Adrenal gland (tissue), 9 donors: ENCODE measurements at regions not wholly inside any gene's neighbourhood (a gene's known extent, or its start where the extent isn't known, plus 50 kb on each side); places are given as distances from the start of the nearest gene placed in this dataset.

ENCODE experiments used
- DNase-seq, 7 donors: peaks; one replicate each; pipeline ENCODE4 v3.0.0-alpha.2; 2019 to 2020
- H3K27ac ChIP-seq, 5 donors: fragments of 200-600 bp; sonication (generic) in 4 of 5; 1 replicate in 3 of 5; 2 replicates in 2 of 5; pipeline versions ENCODE4 v1.5.1 to v1.8.0; 2016 to 2020; ENCODE audit warnings: mild to moderate bottlenecking in 1 of 5
- H3K27me3 ChIP-seq: fragments of 200-600 bp; 2 replicates; pipeline ENCODE4 v1.8.0; 2021
- H3K36me3 ChIP-seq, 2 donors: fragments of 200-600 bp; replicated peaks in 1 of 2; 1 replicate in 1 of 2; 2 replicates in 1 of 2; pipeline versions ENCODE4 v1.5.1 to v1.8.0; 2018 to 2022
- H3K4me1 ChIP-seq, 2 donors: fragments of 200-600 bp; replicated peaks in 1 of 2; 1 replicate in 1 of 2; 2 replicates in 1 of 2; pipeline versions ENCODE4 v1.5.1 to v1.8.0; 2018 to 2021
- H3K4me3 ChIP-seq, 4 donors: fragments of 200-600 bp; sonication (generic) in 3 of 4; one replicate each; pipeline ENCODE4 v1.5.1; 2016 to 2018
- H3K9me3 ChIP-seq, 3 donors: fragments of 200-600 bp; sonication (generic) in 1 of 3; replicated peaks in 1 of 3; 1 replicate in 2 of 3; 2 replicates in 1 of 3; pipeline versions ENCODE4 v1.5.1 to v1.8.0; 2016 to 2021
- POLR2A ChIP-seq, 2 donors: fragments of 450-650 bp; IDR thresholded peaks; one replicate each; pipeline ENCODE4 v1.6.1; 2017; ENCODE audit warnings: antibody characterized with exemption in 2 of 2, mild to moderate bottlenecking in 2 of 2, moderate library complexity in 1 of 2
- WGBS, 4 donors: extraction: QIAGEN DNeasy Blood & Tissue Kit in 2 of 4; methylation state at CpG; one replicate each; pipeline versions ENCODE4 v1.1.5 to v1.1.7; 2013 to 2017; 5-methylcytosine and 5-hydroxymethylcytosine counted together
- intact Hi-C, 2 donors: fragments of 100-400 bp; cut with DNase I; formaldehyde crosslinking; loops; one replicate each; pipeline versions ENCODE4 v1.14.1 to v1.15.0; 2022 to 2023
- TF ChIP-seq, protein P1 (sequence below), 6 experiments: fragments of 450-650 bp in 4 of 6; fragments of 200-600 bp in 2 of 6; sonication (generic) in 1 of 6; IDR thresholded peaks; 1 replicate in 5 of 6; 2 replicates in 1 of 6; pipeline versions ENCODE4 v1.5.1 to v1.8.0; 2016 to 2021; ENCODE audit warnings: antibody characterized with exemption in 6 of 6, mild to moderate bottlenecking in 2 of 6, moderate library complexity in 1 of 6
- donor health status: healthy with polysubstance abuse.
- donor health status: Bipolar disorder and iron deficiency.
- donor health status: DM: yes; HTN: yes; CAD: no.
- donor health status: DM: no; HTN: no; CAD: no.
- donor health status: DM: no; HTN: no; CAD: no.

DNA sequence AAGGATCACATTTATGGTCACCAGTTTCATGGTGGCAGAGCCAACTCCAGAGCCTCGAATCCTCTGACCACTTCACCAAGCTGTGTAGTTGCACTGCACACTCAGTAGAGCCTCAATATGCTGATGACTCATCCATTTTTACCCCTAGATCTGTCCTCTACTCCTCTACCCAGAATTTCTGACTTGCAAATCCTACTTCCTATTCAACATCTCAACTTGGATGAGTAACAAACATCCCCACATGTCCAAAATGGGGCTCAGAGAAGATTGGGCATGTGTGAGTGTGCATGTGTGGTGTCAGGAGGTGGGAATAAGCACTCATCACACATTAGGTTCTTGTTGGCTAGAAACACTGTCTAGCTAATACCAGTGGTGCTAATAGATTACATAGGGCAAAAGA, 57.8 kb upstream of the IGFBP2 start:
- Histone ChIP-seq H3K9me3 (no peaks in the 10 kb centered on the region), H3K4me3 (no peak overlapping the region), H3K36me3 (no peaks in the 10 kb centered on the region), H3K27ac (no peak overlapping the region), H3K27me3 (no peaks in the 10 kb centered on the region), H3K4me1 (peaks cover 0 to 14% of the 10 kb centered on the region in 2 donors)
- intact Hi-C loops: no loop called here
- no peak for TF ChIP-seq POLR2A (IDR thresholded peaks at IDR 0.05)
- TF ChIP-seq, protein P1, sequence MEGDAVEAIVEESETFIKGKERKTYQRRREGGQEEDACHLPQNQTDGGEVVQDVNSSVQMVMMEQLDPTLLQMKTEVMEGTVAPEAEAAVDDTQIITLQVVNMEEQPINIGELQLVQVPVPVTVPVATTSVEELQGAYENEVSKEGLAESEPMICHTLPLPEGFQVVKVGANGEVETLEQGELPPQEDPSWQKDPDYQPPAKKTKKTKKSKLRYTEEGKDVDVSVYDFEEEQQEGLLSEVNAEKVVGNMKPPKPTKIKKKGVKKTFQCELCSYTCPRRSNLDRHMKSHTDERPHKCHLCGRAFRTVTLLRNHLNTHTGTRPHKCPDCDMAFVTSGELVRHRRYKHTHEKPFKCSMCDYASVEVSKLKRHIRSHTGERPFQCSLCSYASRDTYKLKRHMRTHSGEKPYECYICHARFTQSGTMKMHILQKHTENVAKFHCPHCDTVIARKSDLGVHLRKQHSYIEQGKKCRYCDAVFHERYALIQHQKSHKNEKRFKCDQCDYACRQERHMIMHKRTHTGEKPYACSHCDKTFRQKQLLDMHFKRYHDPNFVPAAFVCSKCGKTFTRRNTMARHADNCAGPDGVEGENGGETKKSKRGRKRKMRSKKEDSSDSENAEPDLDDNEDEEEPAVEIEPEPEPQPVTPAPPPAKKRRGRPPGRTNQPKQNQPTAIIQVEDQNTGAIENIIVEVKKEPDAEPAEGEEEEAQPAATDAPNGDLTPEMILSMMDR (IDR thresholded peaks at IDR 0.05): no peak
- 73 to 95% (median 80%) methylated on average over 1 of the region's 1 CpG for WGBS, 4 donors
- no peak for DNase-seq

- intact Hi-C loops: no loop called here
- H3K9me3 ChIP-seq: no peaks in the 10 kb centered on the region
- no peaks in the 10 kb centered on the region for H3K27me3 ChIP-seq
- no peak overlapping the region for H3K27ac ChIP-seq
- no peak overlapping the region for H3K4me3 ChIP-seq
- H3K36me3 ChIP-seq: no peaks in the 10 kb centered on the region
- H3K4me1 ChIP-seq: peaks cover 0 to 14% of the 10 kb centered on the region in 2 donors
- WGBS, 4 donors: 78 to 84% (median 81%) methylated on average over 4 of the region's 4 CpGs
- DNase-seq: no peak
- no peak for TF ChIP-seq POLR2A (IDR thresholded peaks at IDR 0.05)
- TF ChIP-seq, protein P1 (IDR thresholded peaks at IDR 0.05): no peak
Measured at GRCh38 chr2:216576616-216577015, 56.6 kb upstream of the IGFBP2 start.

- Histone ChIP-seq H3K4me3 (no peak overlapping the region), H3K9me3 (no peaks in the 10 kb centered on the region), H3K36me3 (no peaks in the 10 kb centered on the region), H3K27me3 (no peaks in the 10 kb centered on the region), H3K4me1 (peaks cover 0 to 5% of the 10 kb centered on the region in 2 donors), H3K27ac (no peak overlapping the region)
- no peak for TF ChIP-seq POLR2A (IDR thresholded peaks at IDR 0.05)
- TF ChIP-seq, protein P1 (IDR thresholded peaks at IDR 0.05): no peak
- no peak for DNase-seq
- intact Hi-C loops: no loop called here
- 73 to 100% (median 96%) methylated on average over 1 of the region's 1 CpG for WGBS, 4 donors
Measured at GRCh38 chr2:216578325-216578724, 54.9 kb upstream of the IGFBP2 start.

GRCh38 chr2:216583147-216583546, 50.1 kb upstream of the IGFBP2 start:
- no peak overlapping the region for H3K27ac ChIP-seq
- H3K4me1 ChIP-seq: no peaks in the 10 kb centered on the region
- H3K27me3 ChIP-seq: no peaks in the 10 kb centered on the region
- intact Hi-C loops: no loop called here
- H3K36me3 ChIP-seq: no peaks in the 10 kb centered on the region
- 72 to 82% (median 80%) methylated on average over 8 of the region's 8 CpGs for WGBS, 4 donors
- no peak overlapping the region for H3K4me3 ChIP-seq
- DNase-seq: no peak
- no peaks in the 10 kb centered on the region for H3K9me3 ChIP-seq
- TF ChIP-seq POLR2A (IDR thresholded peaks at IDR 0.05): no peak
- TF ChIP-seq, protein P1 (IDR thresholded peaks at IDR 0.05): no peak
